GM23338 (cell line): ENCODE measurements at regions not wholly inside any gene's neighbourhood (a gene's known extent, or its start where the extent isn't known, plus 50 kb on each side); places are given as distances from the start of the nearest gene placed in this dataset.

ENCODE experiments used
- ATAC-seq: fragments of 200-7000 bp; cut with Tn5 transposase; 3 replicates; pipeline ENCODE4 v1.9.1; 2020
- DNase-seq: peaks from one replicate; pipeline ENCODE4 v3.0.0-alpha.2; 2015; ENCODE audit warnings: low spot score
- H2AFZ ChIP-seq: fragments of 200-600 bp; sonication (generic); 2 replicates; pipeline ENCODE4 v1.8.0; 2016; ENCODE audit warnings: antibody characterized with exemption, mild to moderate bottlenecking, moderate library complexity
- H3F3A ChIP-seq: fragments of 200-600 bp; sonication (generic); replicated peaks from 2 replicates; pipeline ENCODE4 v1.8.0; 2017; ENCODE audit warnings: antibody characterized with exemption, mixed run types, low read depth
- H3K27ac ChIP-seq: fragments of 200-600 bp; sonication (generic); 2 replicates; pipeline ENCODE4 v1.6.1; 2016; ENCODE audit warnings: low read depth
- H3K27me3 ChIP-seq: fragments of 200-600 bp; sonication (generic); 2 replicates; pipeline ENCODE4 v1.8.0; 2016; ENCODE audit warnings: mild to moderate bottlenecking, mixed run types, moderate library complexity; ENCODE audit not compliant: insufficient read depth
- H3K36me3 ChIP-seq: fragments of 200-600 bp; sonication (generic); 2 replicates; pipeline ENCODE4 v1.8.0; 2016; ENCODE audit warnings: mild to moderate bottlenecking; ENCODE audit not compliant: insufficient read depth
- H3K4me1 ChIP-seq: fragments of 200-600 bp; sonication (generic); 2 replicates; pipeline ENCODE4 v1.8.0; 2016; ENCODE audit warnings: mild to moderate bottlenecking, moderate library complexity; ENCODE audit not compliant: insufficient read depth
- H3K4me2 ChIP-seq: fragments of 200-600 bp; sonication (generic); 2 replicates; pipeline ENCODE4 v1.7.1; 2017; ENCODE audit warnings: mixed run types
- H3K4me3 ChIP-seq: fragments of 200-600 bp; sonication (generic); 2 replicates; pipeline ENCODE4 v1.6.1; 2016; ENCODE audit warnings: mixed run types
- H3K79me2 ChIP-seq: fragments of 200-600 bp; sonication (generic); replicated peaks from 2 replicates; pipeline ENCODE4 v1.8.0; 2017; ENCODE audit warnings: mild to moderate bottlenecking; ENCODE audit not compliant: insufficient read depth
- H3K9me2 ChIP-seq: fragments of 200-600 bp; sonication (generic); 2 replicates; pipeline ENCODE4 v1.8.0; 2017; ENCODE audit not compliant: insufficient read depth
- H4K20me1 ChIP-seq: fragments of 200-600 bp; sonication (generic); replicated peaks from 2 replicates; pipeline ENCODE4 v1.8.0; 2017; ENCODE audit warnings: mild to moderate bottlenecking; ENCODE audit not compliant: insufficient read depth
- H3K27ac Mint-ChIP-seq: 2 replicates; pipeline ENCODE4 v1.8.0; 2020; ENCODE audit warnings: inconsistent platforms, mild to moderate bottlenecking, moderate library complexity, mixed read lengths
- H3K27me3 Mint-ChIP-seq: 3 replicates; pipeline ENCODE4 v1.8.0; 2022; ENCODE audit warnings: low read depth, mild to moderate bottlenecking, moderate library complexity, mixed read lengths, inconsistent platforms; ENCODE audit not compliant: insufficient read depth, poor library complexity
- H3K36me3 Mint-ChIP-seq: 3 replicates; pipeline ENCODE4 v1.8.0; 2021; ENCODE audit warnings: low read depth, mild to moderate bottlenecking, inconsistent platforms, moderate library complexity, mixed read lengths
- H3K4me1 Mint-ChIP-seq: 3 replicates; pipeline ENCODE4 v1.8.0; 2020; ENCODE audit warnings: mild to moderate bottlenecking, inconsistent platforms, mixed read lengths
- H3K4me3 Mint-ChIP-seq: 3 replicates; pipeline ENCODE4 v1.8.0; 2021; ENCODE audit warnings: moderate library complexity, mild to moderate bottlenecking, inconsistent platforms, mixed read lengths
- H3K9me3 Mint-ChIP-seq: 3 replicates; pipeline ENCODE4 v1.8.0; 2020; ENCODE audit warnings: moderate library complexity, mild to moderate bottlenecking, inconsistent platforms, mixed read lengths
- EZH2 ChIP-seq: fragments of 200-600 bp; sonication (generic); IDR thresholded peaks from one replicate; pipeline ENCODE4 v1.8.0; 2017; ENCODE audit warnings: antibody characterized with exemption, mild to moderate bottlenecking, low read depth; ENCODE audit not compliant: unreplicated experiment
- EZH2phosphoT487 ChIP-seq: fragments of 200-600 bp; sonication (generic); IDR thresholded peaks from one replicate; pipeline ENCODE4 v1.8.1; 2018; ENCODE audit warnings: antibody characterized with exemption; ENCODE audit not compliant: unreplicated experiment
- JUNB ChIP-seq: IDR thresholded peaks from one replicate; pipeline ENCODE4 v1.6.1; 2016; ENCODE audit warnings: antibody characterized with exemption; ENCODE audit not compliant: unreplicated experiment
- STAT1 ChIP-seq: IDR thresholded peaks from one replicate; pipeline ENCODE4 v1.6.1; 2016; ENCODE audit warnings: antibody characterized with exemption; ENCODE audit not compliant: unreplicated experiment
- TF ChIP-seq, protein P1 (sequence below): IDR thresholded peaks from 2 replicates; pipeline ENCODE4 v1.6.1; 2016; ENCODE audit warnings: antibody characterized with exemption
- TF ChIP-seq, protein P2 (sequence below), 2 experiments: fragments of 200-600 bp in 1 of 2; sonication (generic) in 1 of 2; conservative IDR thresholded peaks; 2 replicates each; pipeline versions ENCODE4 v1.5.1 to v1.6.1; 2016 to 2017; ENCODE audit warnings: antibody characterized with exemption in 2 of 2, low read depth in 2 of 2, mild to moderate bottlenecking in 2 of 2, moderate library complexity in 1 of 2
- TF ChIP-seq, protein P3 (sequence below): IDR thresholded peaks from one replicate; pipeline ENCODE4 v1.6.1; 2018; ENCODE audit warnings: antibody characterized with exemption; ENCODE audit not compliant: unreplicated experiment
- TF ChIP-seq, protein P4 (sequence below): fragments of 250-450 bp; sonication (Bioruptor Pico); IDR thresholded peaks from 2 replicates; pipeline ENCODE4 v1.5.0; 2020; ENCODE audit warnings: mild to moderate bottlenecking, moderate library complexity

DNA sequence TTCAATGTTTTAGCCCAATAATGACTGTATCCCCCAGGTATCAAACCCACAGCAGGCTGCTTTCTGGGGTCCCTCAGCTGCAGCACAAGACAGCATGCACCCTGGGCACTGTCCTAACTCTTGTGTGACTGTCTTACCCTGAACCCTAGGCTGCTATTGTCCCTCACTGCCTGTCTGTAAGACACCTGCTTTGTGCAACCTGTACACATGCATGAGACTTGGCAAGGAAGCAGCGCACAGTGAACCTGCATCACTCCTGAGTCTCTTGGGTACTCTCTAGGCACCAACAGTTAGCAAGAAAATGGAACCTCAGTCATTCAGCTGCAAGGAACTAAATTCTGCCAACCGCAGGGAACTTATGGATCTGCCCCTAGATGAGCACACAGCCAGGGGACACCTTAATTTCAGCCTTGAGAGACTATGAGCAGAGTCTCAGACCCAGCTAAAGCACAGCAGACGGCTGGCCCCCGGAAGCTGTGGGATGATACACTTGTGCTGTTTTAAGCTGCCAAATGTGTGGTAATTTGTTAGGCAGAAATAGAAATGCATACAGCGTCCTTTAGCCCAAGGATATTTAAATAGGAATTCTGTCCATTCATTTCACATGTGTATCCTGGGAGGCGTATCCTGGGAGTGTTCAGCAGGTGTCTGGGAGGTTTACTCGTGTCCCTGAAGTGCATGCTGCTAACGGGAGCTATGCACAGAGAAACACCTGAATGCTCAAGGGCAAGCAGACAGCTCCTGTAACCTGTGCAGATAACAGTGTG, 223.8 kb downstream of the KLF13 start (continued):
- TF ChIP-seq, protein P1, sequence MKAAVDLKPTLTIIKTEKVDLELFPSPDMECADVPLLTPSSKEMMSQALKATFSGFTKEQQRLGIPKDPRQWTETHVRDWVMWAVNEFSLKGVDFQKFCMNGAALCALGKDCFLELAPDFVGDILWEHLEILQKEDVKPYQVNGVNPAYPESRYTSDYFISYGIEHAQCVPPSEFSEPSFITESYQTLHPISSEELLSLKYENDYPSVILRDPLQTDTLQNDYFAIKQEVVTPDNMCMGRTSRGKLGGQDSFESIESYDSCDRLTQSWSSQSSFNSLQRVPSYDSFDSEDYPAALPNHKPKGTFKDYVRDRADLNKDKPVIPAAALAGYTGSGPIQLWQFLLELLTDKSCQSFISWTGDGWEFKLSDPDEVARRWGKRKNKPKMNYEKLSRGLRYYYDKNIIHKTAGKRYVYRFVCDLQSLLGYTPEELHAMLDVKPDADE = no peak
- no peak for TF ChIP-seq EZH2
- TF ChIP-seq, protein P2, sequence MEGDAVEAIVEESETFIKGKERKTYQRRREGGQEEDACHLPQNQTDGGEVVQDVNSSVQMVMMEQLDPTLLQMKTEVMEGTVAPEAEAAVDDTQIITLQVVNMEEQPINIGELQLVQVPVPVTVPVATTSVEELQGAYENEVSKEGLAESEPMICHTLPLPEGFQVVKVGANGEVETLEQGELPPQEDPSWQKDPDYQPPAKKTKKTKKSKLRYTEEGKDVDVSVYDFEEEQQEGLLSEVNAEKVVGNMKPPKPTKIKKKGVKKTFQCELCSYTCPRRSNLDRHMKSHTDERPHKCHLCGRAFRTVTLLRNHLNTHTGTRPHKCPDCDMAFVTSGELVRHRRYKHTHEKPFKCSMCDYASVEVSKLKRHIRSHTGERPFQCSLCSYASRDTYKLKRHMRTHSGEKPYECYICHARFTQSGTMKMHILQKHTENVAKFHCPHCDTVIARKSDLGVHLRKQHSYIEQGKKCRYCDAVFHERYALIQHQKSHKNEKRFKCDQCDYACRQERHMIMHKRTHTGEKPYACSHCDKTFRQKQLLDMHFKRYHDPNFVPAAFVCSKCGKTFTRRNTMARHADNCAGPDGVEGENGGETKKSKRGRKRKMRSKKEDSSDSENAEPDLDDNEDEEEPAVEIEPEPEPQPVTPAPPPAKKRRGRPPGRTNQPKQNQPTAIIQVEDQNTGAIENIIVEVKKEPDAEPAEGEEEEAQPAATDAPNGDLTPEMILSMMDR (conservative IDR thresholded peaks at IDR 0.05; ENCODE audit: low read depth in 2 of 2) = no peak
- no peak for TF ChIP-seq STAT1
- TF ChIP-seq JUNB = no peak
- TF ChIP-seq, protein P3, sequence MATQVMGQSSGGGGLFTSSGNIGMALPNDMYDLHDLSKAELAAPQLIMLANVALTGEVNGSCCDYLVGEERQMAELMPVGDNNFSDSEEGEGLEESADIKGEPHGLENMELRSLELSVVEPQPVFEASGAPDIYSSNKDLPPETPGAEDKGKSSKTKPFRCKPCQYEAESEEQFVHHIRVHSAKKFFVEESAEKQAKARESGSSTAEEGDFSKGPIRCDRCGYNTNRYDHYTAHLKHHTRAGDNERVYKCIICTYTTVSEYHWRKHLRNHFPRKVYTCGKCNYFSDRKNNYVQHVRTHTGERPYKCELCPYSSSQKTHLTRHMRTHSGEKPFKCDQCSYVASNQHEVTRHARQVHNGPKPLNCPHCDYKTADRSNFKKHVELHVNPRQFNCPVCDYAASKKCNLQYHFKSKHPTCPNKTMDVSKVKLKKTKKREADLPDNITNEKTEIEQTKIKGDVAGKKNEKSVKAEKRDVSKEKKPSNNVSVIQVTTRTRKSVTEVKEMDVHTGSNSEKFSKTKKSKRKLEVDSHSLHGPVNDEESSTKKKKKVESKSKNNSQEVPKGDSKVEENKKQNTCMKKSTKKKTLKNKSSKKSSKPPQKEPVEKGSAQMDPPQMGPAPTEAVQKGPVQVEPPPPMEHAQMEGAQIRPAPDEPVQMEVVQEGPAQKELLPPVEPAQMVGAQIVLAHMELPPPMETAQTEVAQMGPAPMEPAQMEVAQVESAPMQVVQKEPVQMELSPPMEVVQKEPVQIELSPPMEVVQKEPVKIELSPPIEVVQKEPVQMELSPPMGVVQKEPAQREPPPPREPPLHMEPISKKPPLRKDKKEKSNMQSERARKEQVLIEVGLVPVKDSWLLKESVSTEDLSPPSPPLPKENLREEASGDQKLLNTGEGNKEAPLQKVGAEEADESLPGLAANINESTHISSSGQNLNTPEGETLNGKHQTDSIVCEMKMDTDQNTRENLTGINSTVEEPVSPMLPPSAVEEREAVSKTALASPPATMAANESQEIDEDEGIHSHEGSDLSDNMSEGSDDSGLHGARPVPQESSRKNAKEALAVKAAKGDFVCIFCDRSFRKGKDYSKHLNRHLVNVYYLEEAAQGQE = no peak

DNA sequence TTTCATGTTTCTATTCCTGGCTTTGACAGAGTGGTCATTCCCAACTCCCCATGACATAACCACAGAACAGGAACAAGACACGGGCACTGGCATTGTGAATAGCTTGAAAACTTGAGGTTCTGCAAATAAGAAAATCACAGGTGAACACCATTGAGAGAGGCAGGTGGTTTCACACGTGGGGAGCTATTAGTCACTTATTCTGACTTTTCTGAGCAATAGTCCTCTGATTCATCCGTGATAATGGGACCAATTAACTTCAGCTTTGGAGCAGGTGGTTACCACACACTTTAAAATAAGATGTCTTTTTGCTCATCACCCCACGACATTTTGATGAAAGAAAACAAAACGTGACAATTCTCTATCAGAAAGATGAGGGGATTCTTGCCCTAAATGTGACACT, 224.7 kb downstream of the KLF13 start:
- H3K9me3 Mint-ChIP-seq = no peaks in the 10 kb centered on the region; the same call in 2 of the 3 replicates
- peaks cover 5% of the 10 kb centered on the region; the same call in 1 of the 3 replicates for H3K4me1 Mint-ChIP-seq
- no peak overlapping the region for H3K27ac Mint-ChIP-seq
- DNase-seq = no peak
- H3K27me3 Mint-ChIP-seq = peaks cover 4% of the 10 kb centered on the region
- Histone ChIP-seq H3K27me3 (no peaks in the 10 kb centered on the region), H4K20me1 (no peaks in the 10 kb centered on the region), H3K9me2 (no peaks in the 10 kb centered on the region), H3K4me1 (no peaks in the 10 kb centered on the region), H3K79me2 (no peaks in the 10 kb centered on the region), H3K27ac (no peak overlapping the region), H3K4me3 (no peak overlapping the region), H3K4me2 (no peak overlapping the region), H3F3A (no peaks in the 10 kb centered on the region), H3K36me3 (no peaks in the 10 kb centered on the region), H2AFZ (no peak overlapping the region)
- H3K4me3 Mint-ChIP-seq = no peak overlapping the region
- no peak for ATAC-seq
- H3K36me3 Mint-ChIP-seq = no peaks in the 10 kb centered on the region
- TF ChIP-seq, protein P4, sequence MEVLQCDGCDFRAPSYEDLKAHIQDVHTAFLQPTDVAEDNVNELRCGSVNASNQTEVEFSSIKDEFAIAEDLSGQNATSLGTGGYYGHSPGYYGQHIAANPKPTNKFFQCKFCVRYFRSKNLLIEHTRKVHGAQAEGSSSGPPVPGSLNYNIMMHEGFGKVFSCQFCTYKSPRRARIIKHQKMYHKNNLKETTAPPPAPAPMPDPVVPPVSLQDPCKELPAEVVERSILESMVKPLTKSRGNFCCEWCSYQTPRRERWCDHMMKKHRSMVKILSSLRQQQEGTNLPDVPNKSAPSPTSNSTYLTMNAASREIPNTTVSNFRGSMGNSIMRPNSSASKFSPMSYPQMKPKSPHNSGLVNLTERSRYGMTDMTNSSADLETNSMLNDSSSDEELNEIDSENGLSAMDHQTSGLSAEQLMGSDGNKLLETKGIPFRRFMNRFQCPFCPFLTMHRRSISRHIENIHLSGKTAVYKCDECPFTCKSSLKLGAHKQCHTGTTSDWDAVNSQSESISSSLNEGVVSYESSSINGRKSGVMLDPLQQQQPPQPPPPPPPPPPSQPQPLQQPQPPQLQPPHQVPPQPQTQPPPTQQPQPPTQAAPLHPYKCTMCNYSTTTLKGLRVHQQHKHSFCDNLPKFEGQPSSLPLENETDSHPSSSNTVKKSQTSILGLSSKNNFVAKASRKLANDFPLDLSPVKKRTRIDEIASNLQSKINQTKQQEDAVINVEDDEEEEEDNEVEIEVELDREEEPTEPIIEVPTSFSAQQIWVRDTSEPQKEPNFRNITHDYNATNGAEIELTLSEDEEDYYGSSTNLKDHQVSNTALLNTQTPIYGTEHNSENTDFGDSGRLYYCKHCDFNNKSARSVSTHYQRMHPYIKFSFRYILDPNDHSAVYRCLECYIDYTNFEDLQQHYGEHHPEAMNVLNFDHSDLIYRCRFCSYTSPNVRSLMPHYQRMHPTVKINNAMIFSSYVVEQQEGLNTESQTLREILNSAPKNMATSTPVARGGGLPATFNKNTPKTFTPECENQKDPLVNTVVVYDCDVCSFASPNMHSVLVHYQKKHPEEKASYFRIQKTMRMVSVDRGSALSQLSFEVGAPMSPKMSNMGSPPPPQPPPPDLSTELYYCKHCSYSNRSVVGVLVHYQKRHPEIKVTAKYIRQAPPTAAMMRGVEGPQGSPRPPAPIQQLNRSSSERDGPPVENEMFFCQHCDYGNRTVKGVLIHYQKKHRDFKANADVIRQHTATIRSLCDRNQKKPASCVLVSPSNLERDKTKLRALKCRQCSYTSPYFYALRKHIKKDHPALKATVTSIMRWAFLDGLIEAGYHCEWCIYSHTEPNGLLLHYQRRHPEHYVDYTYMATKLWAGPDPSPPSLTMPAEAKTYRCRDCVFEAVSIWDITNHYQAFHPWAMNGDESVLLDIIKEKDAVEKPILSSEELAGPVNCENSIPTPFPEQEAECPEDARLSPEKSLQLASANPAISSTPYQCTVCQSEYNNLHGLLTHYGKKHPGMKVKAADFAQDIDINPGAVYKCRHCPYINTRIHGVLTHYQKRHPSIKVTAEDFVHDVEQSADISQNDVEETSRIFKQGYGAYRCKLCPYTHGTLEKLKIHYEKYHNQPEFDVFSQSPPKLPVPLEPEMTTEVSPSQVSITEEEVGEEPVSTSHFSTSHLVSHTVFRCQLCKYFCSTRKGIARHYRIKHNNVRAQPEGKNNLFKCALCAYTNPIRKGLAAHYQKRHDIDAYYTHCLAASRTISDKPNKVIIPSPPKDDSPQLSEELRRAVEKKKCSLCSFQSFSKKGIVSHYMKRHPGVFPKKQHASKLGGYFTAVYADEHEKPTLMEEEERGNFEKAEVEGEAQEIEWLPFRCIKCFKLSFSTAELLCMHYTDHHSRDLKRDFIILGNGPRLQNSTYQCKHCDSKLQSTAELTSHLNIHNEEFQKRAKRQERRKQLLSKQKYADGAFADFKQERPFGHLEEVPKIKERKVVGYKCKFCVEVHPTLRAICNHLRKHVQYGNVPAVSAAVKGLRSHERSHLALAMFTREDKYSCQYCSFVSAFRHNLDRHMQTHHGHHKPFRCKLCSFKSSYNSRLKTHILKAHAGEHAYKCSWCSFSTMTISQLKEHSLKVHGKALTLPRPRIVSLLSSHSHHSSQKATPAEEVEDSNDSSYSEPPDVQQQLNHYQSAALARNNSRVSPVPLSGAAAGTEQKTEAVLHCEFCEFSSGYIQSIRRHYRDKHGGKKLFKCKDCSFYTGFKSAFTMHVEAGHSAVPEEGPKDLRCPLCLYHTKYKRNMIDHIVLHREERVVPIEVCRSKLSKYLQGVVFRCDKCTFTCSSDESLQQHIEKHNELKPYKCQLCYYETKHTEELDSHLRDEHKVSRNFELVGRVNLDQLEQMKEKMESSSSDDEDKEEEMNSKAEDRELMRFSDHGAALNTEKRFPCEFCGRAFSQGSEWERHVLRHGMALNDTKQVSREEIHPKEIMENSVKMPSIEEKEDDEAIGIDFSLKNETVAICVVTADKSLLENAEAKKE (CRISPR knock-in tag) = no peak
- TF ChIP-seq EZH2 = no peak
- no peak for TF ChIP-seq EZH2phosphoT487
